ENCODE measurements at regions not wholly inside any gene's neighbourhood (a gene's known extent, or its start where the extent isn't known, plus 50 kb on each side); places are given as distances from the start of the nearest gene placed in this dataset.

DNA sequence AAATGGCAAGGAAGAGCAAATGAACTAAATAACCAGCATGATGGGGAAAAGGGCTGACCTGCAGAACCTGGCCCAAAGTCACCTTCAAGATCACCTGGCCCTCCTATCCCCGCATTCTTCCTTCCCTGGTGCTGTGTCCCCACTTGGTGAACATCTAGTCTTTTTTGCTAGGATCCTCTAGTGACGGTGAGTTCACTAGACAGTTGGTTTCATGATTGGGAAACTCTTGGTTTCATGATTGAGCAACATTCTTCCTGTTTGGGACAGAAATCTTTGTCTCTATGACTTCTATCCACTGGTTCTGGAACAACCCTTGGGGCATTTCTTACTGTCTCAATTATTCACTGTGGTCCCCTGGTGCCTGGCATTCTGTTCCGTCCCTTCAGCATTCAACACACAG lies 50.2 kb upstream of the DAB2IP start:
- DNase-seq (ENCODE audit: low spot score), result no peak

Measured in CD4-positive, alpha-beta T cell treated with Interleukin-15 for 4 hours (primary cell).